ENCODE measurements at regions not wholly inside any gene's neighbourhood (a gene's known extent, or its start where the extent isn't known, plus 50 kb on each side); places are given as distances from the start of the nearest gene placed in this dataset.

GRCh38 chr11:123375832-123376231 is 54.2 kb upstream of the GRAMD1B start:
- TF ChIP-seq, protein P1, sequence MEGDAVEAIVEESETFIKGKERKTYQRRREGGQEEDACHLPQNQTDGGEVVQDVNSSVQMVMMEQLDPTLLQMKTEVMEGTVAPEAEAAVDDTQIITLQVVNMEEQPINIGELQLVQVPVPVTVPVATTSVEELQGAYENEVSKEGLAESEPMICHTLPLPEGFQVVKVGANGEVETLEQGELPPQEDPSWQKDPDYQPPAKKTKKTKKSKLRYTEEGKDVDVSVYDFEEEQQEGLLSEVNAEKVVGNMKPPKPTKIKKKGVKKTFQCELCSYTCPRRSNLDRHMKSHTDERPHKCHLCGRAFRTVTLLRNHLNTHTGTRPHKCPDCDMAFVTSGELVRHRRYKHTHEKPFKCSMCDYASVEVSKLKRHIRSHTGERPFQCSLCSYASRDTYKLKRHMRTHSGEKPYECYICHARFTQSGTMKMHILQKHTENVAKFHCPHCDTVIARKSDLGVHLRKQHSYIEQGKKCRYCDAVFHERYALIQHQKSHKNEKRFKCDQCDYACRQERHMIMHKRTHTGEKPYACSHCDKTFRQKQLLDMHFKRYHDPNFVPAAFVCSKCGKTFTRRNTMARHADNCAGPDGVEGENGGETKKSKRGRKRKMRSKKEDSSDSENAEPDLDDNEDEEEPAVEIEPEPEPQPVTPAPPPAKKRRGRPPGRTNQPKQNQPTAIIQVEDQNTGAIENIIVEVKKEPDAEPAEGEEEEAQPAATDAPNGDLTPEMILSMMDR (IDR thresholded peaks at IDR 0.05) = no peak
- no peak for TF ChIP-seq POLR2A (IDR thresholded peaks at IDR 0.05)

Data from thyroid gland (tissue), 4 donors.